NCI-H2196 treated with DMSO at 0.1 percent for 48 hours (cell line): ENCODE measurements at regions not wholly inside any gene's neighbourhood (a gene's known extent, or its start where the extent isn't known, plus 50 kb on each side); places are given as distances from the start of the nearest gene placed in this dataset.
"Not testable (repeated sequence)": the region's sequence is repeated elsewhere in the genome, so short reads cannot be mapped to it uniquely, and the experiment has no call there.

Experiments used
- DNase-seq: peaks from one replicate; lab custom pipeline; 2025; ENCODE audit not compliant: unreplicated experiment; lab: John Stamatoyannopoulos, UW

DNA sequence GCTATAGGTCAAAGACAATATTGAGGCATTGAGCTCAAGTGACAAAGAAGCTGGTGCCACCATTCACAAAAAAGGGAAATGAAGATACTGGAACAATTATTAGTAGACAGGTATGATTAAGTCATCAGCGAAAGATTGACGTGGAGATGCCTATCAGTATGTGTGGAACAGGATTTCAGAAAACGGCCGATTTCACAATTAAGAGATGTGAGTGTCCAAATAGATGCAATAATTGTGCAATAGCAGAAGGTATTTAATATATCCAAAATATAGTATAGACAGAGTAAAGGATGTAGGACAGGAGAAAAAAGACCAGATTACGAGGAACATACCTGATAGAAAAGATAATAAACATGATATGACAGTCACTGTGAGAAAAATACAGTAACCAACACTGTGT lies 433.1 kb downstream of the C12orf50 start:
- DNase-seq = no peak

DNA sequence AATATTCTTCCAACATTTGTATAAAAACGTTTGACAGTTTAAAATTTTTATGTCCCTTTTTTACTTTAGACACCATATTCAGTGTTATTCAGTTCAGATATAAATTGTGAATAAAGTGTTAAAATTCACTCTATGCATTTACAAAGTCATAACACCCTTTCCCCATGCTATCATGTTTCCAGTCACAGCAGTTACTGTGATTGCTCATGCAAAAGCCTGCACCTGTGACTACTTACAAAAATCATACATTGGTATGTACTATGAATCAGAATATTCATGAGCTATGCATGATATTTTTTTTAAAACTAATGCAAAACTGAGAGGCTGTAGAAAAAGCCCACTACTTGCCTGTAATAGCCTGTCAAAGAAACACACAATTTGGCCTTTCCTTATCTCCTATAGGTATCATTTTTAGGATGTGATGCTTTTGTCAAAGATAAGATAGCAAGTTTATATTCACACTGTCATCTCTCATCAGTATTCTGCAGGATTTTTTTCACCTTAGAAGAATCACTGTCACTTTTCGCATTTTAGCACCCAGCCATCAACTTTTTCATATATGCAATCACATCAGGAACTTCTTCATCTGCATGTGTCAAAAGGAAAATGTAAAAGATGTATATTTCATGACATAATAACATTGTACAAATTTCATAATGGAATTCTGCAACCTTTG lies 443.2 kb downstream of the C12orf50 start:
- no peak for DNase-seq

DNA sequence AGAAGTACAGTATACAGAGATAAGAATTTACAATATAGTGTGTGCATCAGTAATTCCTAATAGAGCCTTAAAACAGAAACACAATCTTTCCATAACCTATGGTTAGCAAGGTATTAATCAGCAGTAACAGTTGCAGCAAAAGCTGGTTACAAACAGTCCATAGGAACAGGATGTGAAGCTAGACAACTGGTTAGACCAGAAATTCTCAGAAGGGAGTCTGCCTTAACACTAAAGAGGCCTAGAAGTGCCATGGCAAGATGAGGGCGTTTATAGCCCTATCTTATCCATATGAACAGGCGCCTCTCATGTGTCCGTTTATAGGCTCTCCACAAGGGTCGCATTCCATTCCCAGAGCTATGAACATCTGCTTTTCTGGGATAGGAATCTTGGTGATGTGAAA lies 450.1 kb downstream of the C12orf50 start:
- not testable (repeated sequence) for DNase-seq

DNA sequence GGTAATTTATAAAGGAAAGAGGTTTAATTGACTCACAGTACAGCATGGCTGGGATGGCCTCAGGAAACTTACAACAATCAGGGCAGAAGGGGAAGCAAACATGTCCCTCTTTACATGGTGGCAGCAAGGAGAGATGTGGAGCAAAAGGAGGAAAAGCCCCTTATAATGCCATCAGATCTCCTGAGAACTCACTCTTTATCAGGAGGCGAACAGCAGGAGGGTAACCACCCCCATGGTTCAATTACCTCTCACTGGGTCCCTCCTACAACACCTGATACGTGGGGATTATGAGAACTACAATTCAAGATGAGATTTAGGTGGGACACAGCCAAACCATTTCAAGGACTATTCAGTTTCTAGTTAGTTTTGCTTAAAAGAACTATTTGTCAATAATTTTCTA lies 453.3 kb downstream of the C12orf50 start:
- no peak for DNase-seq

DNA sequence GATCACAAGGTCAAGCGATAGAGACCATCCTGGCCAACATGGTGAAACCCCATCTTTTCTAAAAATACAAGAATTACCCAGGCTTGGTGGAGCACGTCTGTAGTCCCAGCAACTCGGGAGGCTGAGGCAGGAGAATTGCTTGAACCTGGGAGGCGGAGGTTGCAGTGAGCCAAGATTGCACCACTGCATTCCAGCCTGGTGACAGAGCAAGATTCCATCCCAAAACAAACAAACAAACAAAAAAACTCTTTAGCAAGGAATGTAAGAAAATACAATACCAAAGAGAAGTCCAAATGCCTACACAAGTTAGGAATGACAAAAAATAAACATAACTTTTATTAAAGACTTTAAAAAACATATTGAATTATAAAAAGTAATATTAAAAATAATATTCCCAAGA lies 462.3 kb downstream of the C12orf50 start:
- DNase-seq = not testable (repeated sequence)

DNA sequence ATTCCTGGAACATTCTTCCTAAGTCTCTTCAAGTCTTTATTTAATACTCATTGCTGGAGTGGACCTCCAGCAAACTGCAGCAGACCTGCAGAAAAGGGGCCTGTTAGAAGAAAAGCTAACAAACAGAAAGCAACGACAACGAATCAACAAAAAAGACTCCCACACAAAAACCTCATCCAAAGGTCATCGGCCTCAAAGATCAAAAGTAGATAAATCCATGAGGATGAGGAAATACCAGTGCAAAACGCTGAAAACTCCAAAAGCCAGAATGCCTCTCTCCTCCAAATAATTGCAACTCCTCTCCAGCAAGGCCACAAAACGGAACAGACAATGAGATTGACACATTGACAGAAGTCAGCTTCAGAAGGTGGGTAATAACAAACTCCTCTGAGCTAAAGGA lies 472.2 kb downstream of the C12orf50 start:
- DNase-seq = no peak

DNA sequence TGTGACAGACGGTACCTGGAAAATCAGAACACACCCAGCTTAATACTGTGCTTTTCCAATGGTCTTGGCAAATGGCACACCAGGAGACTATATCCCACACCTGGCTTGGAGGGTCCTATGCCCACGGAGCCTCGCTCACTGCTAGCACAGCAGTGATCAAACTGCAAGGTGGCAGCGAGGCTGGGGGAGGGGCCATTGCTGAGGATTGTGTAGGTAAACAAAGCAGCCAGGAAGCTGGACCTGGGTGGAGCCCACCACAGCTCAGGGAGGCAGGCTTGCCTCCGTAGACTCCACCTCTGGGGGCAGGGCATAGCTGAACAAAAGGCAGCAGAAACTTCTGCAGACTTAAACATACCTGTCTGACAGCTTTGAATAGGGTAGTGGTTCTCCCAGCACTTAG lies 498.0 kb downstream of the C12orf50 start:
- not testable (repeated sequence) for DNase-seq

DNA sequence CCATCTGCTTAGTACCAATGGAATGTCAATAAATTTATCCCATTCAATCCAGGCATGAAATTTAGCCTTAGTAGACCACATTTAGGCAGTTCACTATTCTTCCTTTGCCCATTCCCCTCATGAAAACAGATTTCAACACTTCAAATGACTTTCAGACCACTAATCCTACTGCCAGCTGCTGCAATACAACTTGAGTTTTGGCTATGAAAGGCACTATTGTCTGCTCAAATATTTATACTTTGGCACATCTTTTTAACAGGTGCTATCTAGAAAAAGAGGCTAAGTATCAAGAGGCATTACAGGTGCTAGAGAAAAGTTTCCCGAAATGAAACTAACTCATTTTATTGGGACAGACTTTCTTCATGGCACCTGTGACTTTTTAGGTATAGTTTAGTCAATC lies 499.8 kb downstream of the C12orf50 start:
- no peak for DNase-seq

DNA sequence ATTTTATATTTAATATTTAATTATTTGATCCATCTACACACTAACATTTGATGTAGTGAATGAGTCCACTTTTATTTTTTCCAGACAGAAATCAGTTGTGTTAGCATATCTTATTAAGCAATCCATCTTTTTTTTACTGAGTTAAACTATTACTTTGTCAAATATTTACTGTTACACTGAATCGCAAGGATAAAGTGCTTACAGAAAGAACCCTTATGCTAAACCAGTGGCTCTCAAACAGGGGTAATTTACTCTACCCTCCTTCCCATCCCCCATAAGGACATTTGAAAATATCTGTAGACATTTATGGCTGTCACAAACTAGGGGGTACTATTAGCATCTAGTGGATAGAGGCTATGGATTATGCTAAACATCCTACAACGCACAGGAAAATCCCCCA lies 508.2 kb downstream of the C12orf50 start:
- DNase-seq = no peak

DNA sequence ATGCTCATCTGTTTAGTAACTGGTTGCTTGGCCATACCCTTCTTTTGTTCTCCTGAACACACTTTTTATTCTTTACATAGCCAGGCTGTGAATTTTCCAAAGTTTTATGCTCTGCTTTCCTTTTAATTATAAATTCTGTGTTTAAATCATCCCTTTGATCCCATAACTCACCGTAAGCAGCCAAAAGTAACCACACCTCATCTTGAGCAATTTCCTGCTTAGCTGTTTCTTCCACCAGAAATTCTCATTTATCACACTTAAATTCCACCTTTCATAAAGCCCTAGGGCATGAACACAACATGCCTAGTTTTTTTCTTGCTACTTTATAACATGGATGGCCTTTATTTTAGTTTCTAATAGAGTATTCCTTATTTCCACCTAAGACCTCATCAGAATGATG lies 510.7 kb downstream of the C12orf50 start:
- no peak for DNase-seq

DNA sequence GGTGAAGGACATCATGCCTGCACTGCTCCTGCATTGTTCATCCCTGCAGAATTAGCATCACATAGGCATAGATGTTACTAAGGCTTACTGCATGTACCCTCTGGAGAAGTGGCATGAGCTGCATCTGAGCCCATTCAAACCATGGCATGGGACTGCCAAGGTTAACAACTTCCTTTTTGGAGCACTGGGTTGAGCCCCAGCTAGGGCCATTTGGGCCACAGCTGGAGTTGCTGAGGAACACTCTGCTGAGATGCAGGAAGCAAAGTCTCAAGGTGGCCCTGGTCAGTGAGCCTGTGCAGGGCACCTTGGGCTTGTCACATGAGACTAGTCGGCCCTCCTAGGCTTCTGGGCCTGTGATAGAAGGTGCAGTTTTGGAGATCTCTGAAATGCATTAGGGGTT lies 511.2 kb downstream of the C12orf50 start:
- no peak for DNase-seq

DNA sequence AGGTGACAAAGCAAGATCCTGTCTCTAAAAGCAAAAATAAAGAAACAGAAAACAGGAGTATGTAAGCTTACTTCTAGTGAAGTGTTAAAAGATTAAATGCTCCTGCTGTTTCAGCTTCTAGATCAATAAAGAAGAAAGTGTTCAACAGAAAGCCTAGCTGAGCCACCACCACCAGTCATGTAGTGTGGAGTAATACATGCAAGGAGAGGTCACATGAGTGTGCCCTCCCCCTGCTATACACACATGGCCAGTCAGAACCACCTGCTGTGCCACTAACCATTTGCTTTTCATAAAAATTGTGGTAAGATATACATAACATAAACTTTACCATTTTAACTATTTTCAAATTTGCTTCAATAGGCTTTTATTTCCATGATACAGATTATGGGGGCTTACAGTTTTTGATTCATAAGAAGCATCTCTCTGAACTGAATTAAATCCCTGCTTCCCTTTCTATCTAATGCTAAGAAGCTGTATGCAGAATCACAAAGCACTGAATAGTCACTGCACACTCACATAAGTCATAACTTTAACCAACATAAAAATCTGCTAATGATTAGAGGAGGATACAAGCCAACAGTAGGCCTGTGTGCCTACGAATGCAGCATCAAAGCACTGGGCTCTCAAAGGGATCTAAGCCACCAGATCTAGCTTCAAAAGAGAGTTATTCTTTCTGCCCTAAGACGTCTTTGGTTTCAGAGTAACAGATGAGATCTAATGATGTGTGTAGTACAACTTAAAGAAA lies 515.5 kb downstream of the C12orf50 start:
- no peak for DNase-seq

DNA sequence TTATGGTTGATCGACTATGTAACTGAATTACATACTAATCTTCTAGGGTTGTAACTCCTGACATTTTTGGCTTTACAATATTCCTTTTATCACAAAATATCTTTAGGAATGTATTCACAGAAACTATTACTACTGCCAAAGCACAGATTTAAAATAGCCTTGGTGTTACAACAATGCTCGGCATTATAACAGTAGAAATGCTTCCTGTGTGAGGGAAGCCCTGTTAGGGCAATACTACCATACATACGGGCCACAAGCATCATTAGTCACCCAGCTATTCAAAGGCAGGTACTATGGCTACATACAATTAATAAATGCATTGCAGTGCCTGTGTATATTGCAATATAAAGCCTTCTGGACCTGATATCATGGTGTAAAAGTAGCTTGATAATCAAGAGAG lies 517.8 kb downstream of the C12orf50 start:
- no peak for DNase-seq

DNA sequence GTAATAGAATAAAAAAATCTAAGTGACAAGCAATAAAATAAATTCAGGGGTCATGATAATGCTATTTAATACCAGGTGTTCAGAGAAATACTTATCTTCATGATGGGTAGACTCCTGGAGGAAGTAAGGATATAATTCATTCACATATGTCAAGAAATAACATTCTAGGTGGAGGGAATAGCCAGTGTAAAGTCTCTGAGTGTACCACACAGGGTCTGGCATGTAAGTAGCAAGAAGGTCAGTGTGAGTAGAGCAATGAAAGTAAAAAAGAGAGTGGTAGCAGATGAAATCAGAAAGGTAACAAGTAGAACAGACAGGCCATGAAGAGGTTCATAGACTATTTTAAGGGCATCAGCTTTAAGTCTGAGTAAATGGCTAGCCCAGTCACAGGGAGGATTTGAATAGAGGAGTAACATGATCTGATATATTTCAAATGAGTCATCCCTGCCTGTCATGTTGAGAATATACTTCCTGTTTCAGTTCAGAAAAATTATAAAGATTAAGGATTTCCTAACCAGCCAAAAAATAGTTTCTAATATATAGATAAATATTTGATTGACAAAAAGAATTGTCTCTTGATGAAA lies 519.9 kb downstream of the C12orf50 start:
- no peak for DNase-seq

DNA sequence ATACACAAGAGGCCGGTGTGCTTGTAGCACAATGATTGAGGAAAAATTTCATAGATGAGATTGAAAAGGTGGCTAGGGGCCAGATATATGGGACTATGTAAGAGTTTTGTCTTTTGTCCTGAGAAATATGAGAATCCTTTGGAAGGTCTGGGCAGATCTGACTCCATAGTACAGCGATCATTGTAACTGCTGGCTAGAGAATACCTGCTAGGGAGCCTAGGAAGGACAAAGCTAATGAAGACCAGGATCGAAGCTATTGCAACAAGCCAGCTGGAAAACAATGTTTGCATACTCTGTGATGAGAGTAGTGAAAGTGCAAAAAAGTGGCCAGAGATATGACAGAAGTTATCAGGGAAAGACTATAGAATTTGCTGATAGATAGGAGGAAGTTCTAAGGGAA lies 537.6 kb downstream of the C12orf50 start:
- DNase-seq = no peak

DNA sequence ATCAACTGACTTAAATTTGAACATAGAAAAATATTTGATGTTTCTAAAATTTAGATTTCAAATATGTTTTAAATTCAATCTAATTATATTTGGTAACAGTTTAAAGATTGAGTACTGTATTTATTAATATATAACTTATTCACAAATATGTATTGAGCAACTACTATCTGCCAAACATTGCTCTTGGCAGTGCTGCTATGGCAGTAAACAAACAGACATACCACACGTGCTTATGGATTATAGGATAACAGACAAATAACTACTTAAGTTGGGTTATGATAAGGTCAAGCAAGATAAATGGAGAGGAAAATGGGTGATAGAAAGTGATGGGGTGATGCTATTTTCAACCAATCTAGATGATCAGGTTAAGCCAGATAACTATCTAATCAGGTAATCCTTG lies 538.1 kb downstream of the C12orf50 start:
- no peak for DNase-seq

DNA sequence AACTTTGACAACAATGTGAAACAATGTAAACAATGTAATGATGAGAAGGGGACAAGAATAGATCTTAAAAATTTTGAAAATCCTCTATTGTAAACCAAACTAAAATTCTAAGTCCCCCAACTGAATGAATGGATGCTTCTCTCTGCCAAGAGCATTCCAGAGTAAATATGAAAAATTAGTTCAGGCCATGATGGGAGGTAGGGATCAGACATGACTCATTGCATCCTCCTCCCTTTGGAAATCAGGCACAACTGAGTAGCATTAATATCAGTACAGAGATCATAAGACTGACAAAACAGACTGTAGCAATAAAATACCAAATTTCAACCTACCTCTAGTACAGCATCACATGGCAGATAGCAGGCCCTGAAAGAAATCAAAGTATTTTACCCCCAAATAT lies 559.9 kb downstream of the C12orf50 start:
- no peak for DNase-seq

DNA sequence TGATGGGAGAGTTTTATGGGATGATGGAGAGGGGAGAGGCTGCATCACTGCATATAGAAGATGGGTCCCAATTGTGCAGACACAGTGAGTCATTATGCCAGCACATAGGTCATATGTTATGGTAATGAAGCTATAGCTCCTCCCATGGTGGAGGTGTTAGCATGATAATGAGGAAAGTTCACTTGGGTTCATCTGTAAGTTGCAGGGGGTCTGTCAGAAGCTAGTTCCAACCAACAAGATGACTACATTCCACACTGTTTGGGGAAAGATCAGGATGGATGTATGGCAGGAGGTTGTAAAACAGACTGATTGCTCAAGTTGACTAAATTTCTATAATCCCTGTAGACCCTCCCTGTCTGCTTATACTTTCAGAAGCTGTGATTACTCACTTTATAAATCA lies 561.3 kb downstream of the C12orf50 start:
- no peak for DNase-seq

DNA sequence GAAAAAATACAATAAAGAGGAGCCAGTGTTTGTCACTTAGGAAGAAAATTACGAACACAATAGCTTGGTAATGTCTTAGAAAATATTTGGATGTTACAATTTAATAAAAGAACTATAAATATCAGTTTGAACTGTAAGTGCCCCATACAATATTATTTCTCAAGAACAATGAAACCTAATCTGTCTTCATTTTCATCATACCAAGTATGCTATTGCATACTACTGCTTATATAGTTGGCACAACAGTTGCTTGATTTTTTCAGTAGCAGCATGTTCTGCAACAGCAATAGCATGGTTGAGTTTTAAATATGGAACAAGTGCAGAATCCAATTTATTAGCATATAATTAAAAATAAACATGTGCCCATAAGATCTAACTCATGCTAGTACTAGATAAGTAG lies 564.6 kb downstream of the C12orf50 start:
- DNase-seq = no peak

DNA sequence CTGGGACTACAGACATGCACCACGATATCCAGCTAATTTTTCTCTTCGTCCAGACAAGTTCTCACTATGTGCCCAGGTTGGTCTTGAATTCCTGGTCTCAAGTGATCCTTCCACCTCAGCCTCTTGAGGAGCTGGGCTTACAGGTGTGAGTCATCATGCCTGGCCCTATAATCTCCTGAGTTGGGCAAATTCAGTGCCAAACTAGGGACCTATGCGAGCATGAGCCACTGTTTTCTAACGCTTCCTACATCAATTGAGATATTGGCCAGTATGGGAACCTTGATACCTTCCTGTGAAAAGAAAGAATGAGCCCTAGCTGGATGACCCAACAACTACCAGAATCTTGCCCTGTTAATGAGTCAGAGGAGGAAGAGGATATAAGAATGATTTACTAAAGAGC lies 585.2 kb downstream of the C12orf50 start:
- no peak for DNase-seq

DNA sequence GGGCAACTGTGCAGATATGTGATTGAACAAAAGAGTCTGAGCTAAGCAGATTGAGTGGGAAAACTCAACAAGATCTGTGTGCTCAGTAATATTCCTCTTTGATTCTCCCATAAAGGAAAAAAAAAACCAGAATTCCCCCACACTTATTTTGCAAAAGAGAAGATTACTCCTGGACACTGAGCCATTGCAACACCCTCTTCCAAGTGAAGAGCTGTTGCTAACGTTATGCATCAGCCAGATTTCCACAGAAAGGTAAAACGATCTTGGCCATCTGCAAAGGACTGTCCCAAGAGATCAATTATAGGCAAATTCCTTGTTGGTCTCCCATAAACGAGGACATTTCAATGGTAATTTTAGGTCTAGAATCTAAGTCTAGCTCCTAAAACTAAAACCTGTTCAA lies 587.7 kb downstream of the C12orf50 start:
- no peak for DNase-seq

DNA sequence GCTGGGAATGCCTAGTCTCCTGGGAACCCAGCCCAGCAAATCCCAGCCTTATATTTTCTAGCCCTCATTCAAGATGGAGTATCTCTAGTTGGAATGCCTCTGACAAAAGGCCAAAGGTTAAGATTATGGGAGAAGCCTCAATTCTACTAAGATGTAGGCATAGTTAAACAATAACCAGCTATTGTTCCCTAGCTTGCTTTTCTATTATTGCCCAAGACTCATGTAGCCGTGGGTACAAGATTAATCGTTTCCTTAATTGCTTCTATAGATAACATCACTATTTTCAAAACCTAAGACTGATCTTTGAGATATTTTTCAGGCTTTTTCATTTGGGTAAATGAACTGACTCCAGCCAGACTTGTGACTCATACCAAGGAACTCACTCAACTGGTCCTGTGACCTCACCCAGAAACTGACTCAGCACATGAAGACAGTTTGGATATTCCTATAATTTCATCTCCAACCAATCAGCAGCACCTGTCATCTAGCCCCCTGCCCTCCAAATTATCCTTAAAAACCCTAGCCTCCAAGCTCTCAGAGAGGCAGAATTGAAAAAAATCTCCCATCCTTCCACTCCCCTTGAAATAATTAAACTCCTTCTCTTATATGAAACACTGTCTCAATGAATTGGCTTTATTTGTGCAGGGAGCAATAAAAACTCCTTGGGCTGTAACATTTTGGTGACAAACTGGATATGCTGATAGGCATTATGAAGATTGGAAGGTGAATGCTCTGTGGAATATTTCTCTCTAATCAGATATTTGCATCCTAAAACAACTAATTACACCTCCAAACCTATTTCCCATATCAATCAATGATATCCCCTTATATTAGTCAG lies 589.0 kb downstream of the C12orf50 start:
- no peak for DNase-seq
